ENCODE measurements at regions not wholly inside any gene's neighbourhood (a gene's known extent, or its start where the extent isn't known, plus 50 kb on each side); places are given as distances from the start of the nearest gene placed in this dataset.

GRCh38 chr20:4509825-4510522 is 176.3 kb upstream of the PRNP start:
- no peak for TF ChIP-seq EP300 (IDR thresholded peaks at IDR 0.05; ENCODE audit: borderline replicate concordance in 1 of 2, low read depth in 1 of 2, low read length in 1 of 2)
- no peak for TF ChIP-seq RFX5 (IDR thresholded peaks at IDR 0.05; ENCODE audit: low read length)
- no peak for TF ChIP-seq FOSL2 (IDR thresholded peaks at IDR 0.05; ENCODE audit: borderline replicate concordance, low read depth)
- TF ChIP-seq CTCF (IDR thresholded peaks at IDR 0.05) = no peak
- no peak for TF ChIP-seq JUND (IDR thresholded peaks at IDR 0.05)
- TF ChIP-seq USF2 (IDR thresholded peaks at IDR 0.05; ENCODE audit: borderline replicate concordance, low read depth, low read length) = no peak
- no peak for TF ChIP-seq TCF12 (IDR thresholded peaks at IDR 0.05)
- TF ChIP-seq ELF1 (IDR thresholded peaks at IDR 0.05) = no peak
- no peak for TF ChIP-seq ZBTB33 (IDR thresholded peaks at IDR 0.05; ENCODE audit: borderline replicate concordance, low read depth)
- no peak for TF ChIP-seq REST (IDR thresholded peaks at IDR 0.05; ENCODE audit: low read depth, low read length)

Data from SK-N-SH (cell line).